ENCODE measurements at regions not wholly inside any gene's neighbourhood (a gene's known extent, or its start where the extent isn't known, plus 50 kb on each side); places are given as distances from the start of the nearest gene placed in this dataset.

DNA sequence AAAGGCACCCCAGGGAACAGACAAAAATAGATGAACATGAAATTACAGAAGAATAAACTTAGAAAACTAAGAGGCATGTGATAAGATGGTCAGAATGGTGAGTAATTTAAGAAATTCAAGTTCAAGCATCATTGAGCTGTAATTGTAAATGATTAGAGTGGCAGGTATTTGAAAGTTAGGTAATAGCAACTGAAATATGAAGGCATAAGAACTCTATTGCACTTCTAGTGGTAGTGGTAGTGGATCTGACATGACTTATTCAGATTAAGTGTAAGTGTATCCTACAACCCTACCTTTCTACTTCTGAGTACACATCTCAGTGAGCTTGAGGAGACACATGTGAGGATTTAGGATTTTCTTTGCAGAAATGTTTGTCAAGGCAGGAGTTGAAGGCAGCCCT, 192.9 kb upstream of the RIOK2 start:
- no peak for TF ChIP-seq SIN3A (IDR thresholded peaks at IDR 0.05; ENCODE audit: borderline replicate concordance, insufficient read depth, low read length)
- TF ChIP-seq, protein P1, sequence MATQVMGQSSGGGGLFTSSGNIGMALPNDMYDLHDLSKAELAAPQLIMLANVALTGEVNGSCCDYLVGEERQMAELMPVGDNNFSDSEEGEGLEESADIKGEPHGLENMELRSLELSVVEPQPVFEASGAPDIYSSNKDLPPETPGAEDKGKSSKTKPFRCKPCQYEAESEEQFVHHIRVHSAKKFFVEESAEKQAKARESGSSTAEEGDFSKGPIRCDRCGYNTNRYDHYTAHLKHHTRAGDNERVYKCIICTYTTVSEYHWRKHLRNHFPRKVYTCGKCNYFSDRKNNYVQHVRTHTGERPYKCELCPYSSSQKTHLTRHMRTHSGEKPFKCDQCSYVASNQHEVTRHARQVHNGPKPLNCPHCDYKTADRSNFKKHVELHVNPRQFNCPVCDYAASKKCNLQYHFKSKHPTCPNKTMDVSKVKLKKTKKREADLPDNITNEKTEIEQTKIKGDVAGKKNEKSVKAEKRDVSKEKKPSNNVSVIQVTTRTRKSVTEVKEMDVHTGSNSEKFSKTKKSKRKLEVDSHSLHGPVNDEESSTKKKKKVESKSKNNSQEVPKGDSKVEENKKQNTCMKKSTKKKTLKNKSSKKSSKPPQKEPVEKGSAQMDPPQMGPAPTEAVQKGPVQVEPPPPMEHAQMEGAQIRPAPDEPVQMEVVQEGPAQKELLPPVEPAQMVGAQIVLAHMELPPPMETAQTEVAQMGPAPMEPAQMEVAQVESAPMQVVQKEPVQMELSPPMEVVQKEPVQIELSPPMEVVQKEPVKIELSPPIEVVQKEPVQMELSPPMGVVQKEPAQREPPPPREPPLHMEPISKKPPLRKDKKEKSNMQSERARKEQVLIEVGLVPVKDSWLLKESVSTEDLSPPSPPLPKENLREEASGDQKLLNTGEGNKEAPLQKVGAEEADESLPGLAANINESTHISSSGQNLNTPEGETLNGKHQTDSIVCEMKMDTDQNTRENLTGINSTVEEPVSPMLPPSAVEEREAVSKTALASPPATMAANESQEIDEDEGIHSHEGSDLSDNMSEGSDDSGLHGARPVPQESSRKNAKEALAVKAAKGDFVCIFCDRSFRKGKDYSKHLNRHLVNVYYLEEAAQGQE (IDR thresholded peaks at IDR 0.05; ENCODE audit: insufficient read depth in 1 of 2, low read depth in 2 of 2, low read length in 2 of 2): no peak
- no peak for TF ChIP-seq POLR2AphosphoS5 (IDR thresholded peaks at IDR 0.05; ENCODE audit: low read depth, low read length)
